ENCODE measurements at regions not wholly inside any gene's neighbourhood (a gene's known extent, or its start where the extent isn't known, plus 50 kb on each side); places are given as distances from the start of the nearest gene placed in this dataset.

DNA sequence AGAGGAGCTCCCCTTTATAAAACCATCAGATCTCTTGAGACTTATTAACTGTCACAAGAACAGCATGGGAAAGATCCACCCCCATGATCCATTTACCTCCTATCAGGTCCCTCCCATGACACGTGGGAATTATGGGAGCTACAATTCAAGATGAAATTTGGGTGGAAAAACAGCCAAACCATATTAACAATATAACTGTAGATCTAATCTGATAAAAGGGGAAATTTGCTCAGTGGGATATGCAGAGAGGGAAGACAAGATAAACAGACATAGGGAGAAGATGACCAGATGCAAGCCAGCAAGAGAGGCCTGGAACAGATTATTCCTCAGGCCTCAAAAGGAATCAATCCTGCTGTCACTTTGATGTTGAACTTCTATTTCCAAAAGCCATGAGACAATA, 841.5 kb downstream of the LRRIQ3 start:
- CTCF ChIA-PET = no interaction called here
- Histone ChIP-seq H3K27me3 (ENCODE audit: control insufficient read depth, insufficient read depth, low read length) (no peaks in the 10 kb centered on the region), H3K4me3 (ENCODE audit: low read depth, low read length) (no peak overlapping the region), H3K36me3 (ENCODE audit: control insufficient read depth, insufficient read depth, low read length) (no peaks in the 10 kb centered on the region)
- TF ChIP-seq, protein P1, sequence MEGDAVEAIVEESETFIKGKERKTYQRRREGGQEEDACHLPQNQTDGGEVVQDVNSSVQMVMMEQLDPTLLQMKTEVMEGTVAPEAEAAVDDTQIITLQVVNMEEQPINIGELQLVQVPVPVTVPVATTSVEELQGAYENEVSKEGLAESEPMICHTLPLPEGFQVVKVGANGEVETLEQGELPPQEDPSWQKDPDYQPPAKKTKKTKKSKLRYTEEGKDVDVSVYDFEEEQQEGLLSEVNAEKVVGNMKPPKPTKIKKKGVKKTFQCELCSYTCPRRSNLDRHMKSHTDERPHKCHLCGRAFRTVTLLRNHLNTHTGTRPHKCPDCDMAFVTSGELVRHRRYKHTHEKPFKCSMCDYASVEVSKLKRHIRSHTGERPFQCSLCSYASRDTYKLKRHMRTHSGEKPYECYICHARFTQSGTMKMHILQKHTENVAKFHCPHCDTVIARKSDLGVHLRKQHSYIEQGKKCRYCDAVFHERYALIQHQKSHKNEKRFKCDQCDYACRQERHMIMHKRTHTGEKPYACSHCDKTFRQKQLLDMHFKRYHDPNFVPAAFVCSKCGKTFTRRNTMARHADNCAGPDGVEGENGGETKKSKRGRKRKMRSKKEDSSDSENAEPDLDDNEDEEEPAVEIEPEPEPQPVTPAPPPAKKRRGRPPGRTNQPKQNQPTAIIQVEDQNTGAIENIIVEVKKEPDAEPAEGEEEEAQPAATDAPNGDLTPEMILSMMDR (IDR thresholded peaks at IDR 0.05; ENCODE audit: insufficient read depth, low read depth, low read length) = no peak
- no peak for DNase-seq (ENCODE audit: low read depth)
- POLR2A ChIA-PET = no interaction called here

DNA sequence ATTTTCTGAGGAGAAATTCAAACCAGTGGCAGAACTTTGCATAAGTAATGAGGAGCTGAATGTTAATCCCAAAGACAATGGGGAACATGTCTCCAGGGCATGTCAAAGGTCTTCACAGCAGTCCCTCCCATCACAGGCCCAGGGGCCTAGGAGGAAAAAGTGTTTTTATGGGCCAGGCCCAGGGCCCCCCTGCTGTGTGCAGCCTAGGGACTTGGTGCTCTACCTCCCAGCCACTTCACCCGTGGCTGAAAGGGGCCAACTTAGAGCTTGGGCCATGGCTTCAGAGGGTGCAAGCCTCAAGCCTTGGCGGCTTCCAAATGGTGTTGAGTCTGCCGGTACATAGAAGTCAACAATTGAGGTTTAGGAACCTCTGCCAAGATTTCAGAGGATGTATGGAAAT, 854.0 kb downstream of the LRRIQ3 start:
- Histone ChIP-seq H3K36me3 (ENCODE audit: control insufficient read depth, insufficient read depth, low read length) (no peaks in the 10 kb centered on the region), H3K27me3 (ENCODE audit: control insufficient read depth, insufficient read depth, low read length) (no peaks in the 10 kb centered on the region), H3K4me3 (ENCODE audit: low read depth, low read length) (no peak overlapping the region)
- ChIA-PET POLR2A (no interaction called here), CTCF (no interaction called here)
- TF ChIP-seq, protein P1 (IDR thresholded peaks at IDR 0.05; ENCODE audit: insufficient read depth, low read depth, low read length) = no peak
- no peak for DNase-seq (ENCODE audit: low read depth)

DNA sequence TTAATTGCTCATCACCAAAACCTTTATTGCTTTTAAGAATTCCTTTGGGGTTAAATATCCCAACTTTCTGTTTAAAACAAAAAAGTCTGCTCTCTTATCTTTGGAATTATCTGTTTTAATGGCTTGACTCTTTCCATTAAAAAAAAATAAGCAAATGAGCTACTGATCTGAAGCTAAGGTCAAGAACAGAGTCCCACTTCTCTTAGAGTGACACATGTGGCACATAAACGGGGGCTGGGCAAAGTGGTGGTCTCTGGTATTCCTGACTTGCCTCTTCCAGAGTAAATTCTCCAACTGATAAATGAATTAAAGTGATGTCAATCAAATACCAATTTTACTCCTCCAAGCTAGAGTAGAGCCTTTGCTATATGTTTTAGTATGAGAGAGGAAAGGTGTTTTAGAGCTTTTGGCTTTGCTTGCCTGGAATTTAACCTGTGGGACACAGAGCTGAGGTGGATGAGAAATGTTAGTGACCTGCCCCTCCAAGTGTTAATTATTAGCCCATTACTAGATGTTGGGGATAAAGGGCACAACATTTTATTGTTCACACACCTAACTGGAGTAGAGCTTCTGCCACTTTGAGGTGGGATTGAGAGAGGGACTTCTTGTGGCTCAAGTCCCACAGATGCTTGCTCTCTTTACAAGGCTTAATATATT, 864.0 kb downstream of the LRRIQ3 start:
- no peak overlapping the region for H3K4me3 ChIP-seq (ENCODE audit: low read depth, low read length)
- H3K36me3 ChIP-seq (ENCODE audit: control insufficient read depth, insufficient read depth, low read length) = no peaks in the 10 kb centered on the region
- DNase-seq (ENCODE audit: low read depth) = no peak
- ChIA-PET CTCF (no interaction called here), POLR2A (no interaction called here)
- H3K27me3 ChIP-seq (ENCODE audit: control insufficient read depth, insufficient read depth, low read length) = no peaks in the 10 kb centered on the region
- TF ChIP-seq, protein P1 (IDR thresholded peaks at IDR 0.05; ENCODE audit: insufficient read depth, low read depth, low read length) = no peak

DNA sequence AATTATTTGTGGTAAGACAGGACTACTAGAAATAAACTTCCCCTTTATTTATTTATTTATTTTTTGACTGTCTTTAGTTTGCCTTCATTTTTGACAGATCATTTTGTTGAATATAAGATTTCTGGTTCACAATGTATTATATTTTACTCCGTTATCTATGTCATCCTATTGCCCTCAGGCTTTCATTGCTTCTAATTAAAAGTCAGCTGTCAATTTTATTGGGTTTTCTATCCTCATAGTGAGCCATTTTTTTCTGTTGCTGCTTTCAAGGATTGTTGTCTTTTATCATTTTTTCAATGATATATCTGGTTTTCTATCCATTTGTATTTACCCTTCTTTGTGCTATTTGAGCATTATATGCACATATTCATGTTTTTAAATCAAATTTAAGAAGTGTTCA, 866.2 kb downstream of the LRRIQ3 start:
- TF ChIP-seq, protein P1 (IDR thresholded peaks at IDR 0.05; ENCODE audit: insufficient read depth, low read depth, low read length) = no peak
- POLR2A ChIA-PET = no interaction called here
- Histone ChIP-seq H3K4me3 (ENCODE audit: low read depth, low read length) (no peak overlapping the region), H3K27me3 (ENCODE audit: control insufficient read depth, insufficient read depth, low read length) (no peaks in the 10 kb centered on the region), H3K36me3 (ENCODE audit: control insufficient read depth, insufficient read depth, low read length) (no peaks in the 10 kb centered on the region)
- no peak for DNase-seq (ENCODE audit: low read depth)
- CTCF ChIA-PET = no interaction called here

DNA sequence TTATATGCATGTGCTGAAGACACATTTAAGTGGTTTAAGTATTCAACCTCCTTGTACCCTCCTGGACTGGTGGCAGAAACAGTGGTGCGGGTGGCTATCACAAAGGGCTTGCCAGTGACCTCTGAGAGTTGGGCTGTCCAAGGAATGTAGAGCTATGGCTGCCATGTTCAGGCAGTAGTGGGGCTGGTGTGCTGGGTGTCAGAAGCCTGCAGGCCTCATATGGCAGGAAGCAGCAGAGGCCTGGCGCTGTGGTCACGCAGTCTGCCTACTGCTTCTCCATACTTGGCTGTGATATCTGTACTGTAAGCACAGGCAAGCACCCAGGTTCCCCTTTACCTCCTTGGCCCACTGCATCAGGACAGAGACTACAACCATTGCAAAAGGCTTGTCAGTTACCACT, 870.0 kb downstream of the LRRIQ3 start:
- ChIA-PET POLR2A (no interaction called here), CTCF (no interaction called here)
- DNase-seq (ENCODE audit: low read depth) = no peak
- Histone ChIP-seq H3K4me3 (ENCODE audit: low read depth, low read length) (no peak overlapping the region), H3K36me3 (ENCODE audit: control insufficient read depth, insufficient read depth, low read length) (no peaks in the 10 kb centered on the region), H3K27me3 (ENCODE audit: control insufficient read depth, insufficient read depth, low read length) (no peaks in the 10 kb centered on the region)
- TF ChIP-seq, protein P1 (IDR thresholded peaks at IDR 0.05; ENCODE audit: insufficient read depth, low read depth, low read length) = no peak

Measured in BJ (cell line).